Gastrocnemius medialis (tissue), 4 donors: ENCODE measurements at regions not wholly inside any gene's neighbourhood (a gene's known extent, or its start where the extent isn't known, plus 50 kb on each side); places are given as distances from the start of the nearest gene placed in this dataset.
"Not testable (repeated sequence)": the region's sequence is repeated elsewhere in the genome, so short reads cannot be mapped to it uniquely, and the experiment has no call there.

Experiments
- ATAC-seq, 2 donors: fragments of 150-250 bp; one replicate each; pipeline ENCODE4 v1.9.1; 2016
- DNase-seq, 2 donors: peaks; one replicate each; pipeline ENCODE4 v3.0.0-alpha.2; 2019
- H3K27ac ChIP-seq, 4 donors: fragments of 200-600 bp; sonication (generic); 1 replicate in 1 of 4; 2 replicates in 3 of 4; pipeline ENCODE4 v1.5.1; 2016 to 2018; ENCODE audit warnings: mild to moderate bottlenecking in 2 of 4, moderate library complexity in 1 of 4
- H3K27me3 ChIP-seq, 3 donors: fragments of 200-600 bp; sonication (generic) in 2 of 3; 1 replicate in 1 of 3; 2 replicates in 2 of 3; pipeline versions ENCODE4 v1.5.1 to v1.6.0; 2016 to 2019; ENCODE audit warnings: mild to moderate bottlenecking in 1 of 3, moderate library complexity in 1 of 3
- H3K36me3 ChIP-seq, 2 donors: fragments of 200-600 bp; sonication (generic) in 1 of 2; one replicate each; pipeline ENCODE4 v1.5.1; 2017 to 2018
- H3K4me1 ChIP-seq, 2 donors: fragments of 200-600 bp; sonication (generic) in 1 of 2; one replicate each; pipeline ENCODE4 v1.5.1; 2016 to 2017; ENCODE audit warnings: mild to moderate bottlenecking in 2 of 2
- H3K4me3 ChIP-seq, 4 donors: fragments of 200-600 bp; sonication (generic) in 3 of 4; 1 replicate in 1 of 4; 2 replicates in 3 of 4; pipeline ENCODE4 v1.5.1; 2016 to 2019; ENCODE audit warnings: mild to moderate bottlenecking in 2 of 4
- H3K9me3 ChIP-seq, 3 donors: fragments of 200-600 bp; sonication (generic) in 2 of 3; 1 replicate in 1 of 3; 2 replicates in 2 of 3; pipeline ENCODE4 v1.5.1; 2016 to 2019
- POLR2A ChIP-seq, 2 donors: fragments of 450-650 bp; IDR thresholded peaks; one replicate each; pipeline ENCODE4 v1.6.1; 2017; ENCODE audit warnings: antibody characterized with exemption in 2 of 2, mild to moderate bottlenecking in 2 of 2, moderate library complexity in 2 of 2
- in situ Hi-C, 4 donors: fragments of 200-750 bp; cut with MboI; loops; one replicate each; pipeline versions ENCODE4 v1.15.0 to v1.8.0; 2017; ENCODE audit warnings: low sequenced_read_pairs in 4 of 4
- intact Hi-C: fragments of 100-400 bp; cut with DNase I; formaldehyde crosslinking; loops from one replicate; pipeline ENCODE4 v1.15.1; 2023; ENCODE audit warnings: low total_unique reads
- TF ChIP-seq, protein P1 (sequence below), 5 experiments: fragments of 450-650 bp in 3 of 5; fragments of 200-600 bp in 2 of 5; sonication (generic) in 2 of 5; IDR thresholded peaks in 4 of 5; conservative IDR thresholded peaks in 1 of 5; 1 replicate in 4 of 5; 2 replicates in 1 of 5; pipeline ENCODE4 v1.5.1; 2016 to 2019; ENCODE audit warnings: antibody characterized with exemption in 5 of 5, mild to moderate bottlenecking in 3 of 5, moderate library complexity in 3 of 5

- ATAC-seq (no peak), DNase-seq (no peak)
- TF ChIP-seq, protein P1, sequence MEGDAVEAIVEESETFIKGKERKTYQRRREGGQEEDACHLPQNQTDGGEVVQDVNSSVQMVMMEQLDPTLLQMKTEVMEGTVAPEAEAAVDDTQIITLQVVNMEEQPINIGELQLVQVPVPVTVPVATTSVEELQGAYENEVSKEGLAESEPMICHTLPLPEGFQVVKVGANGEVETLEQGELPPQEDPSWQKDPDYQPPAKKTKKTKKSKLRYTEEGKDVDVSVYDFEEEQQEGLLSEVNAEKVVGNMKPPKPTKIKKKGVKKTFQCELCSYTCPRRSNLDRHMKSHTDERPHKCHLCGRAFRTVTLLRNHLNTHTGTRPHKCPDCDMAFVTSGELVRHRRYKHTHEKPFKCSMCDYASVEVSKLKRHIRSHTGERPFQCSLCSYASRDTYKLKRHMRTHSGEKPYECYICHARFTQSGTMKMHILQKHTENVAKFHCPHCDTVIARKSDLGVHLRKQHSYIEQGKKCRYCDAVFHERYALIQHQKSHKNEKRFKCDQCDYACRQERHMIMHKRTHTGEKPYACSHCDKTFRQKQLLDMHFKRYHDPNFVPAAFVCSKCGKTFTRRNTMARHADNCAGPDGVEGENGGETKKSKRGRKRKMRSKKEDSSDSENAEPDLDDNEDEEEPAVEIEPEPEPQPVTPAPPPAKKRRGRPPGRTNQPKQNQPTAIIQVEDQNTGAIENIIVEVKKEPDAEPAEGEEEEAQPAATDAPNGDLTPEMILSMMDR (IDR thresholded peaks at IDR 0.05 in 4 of 5, conservative IDR thresholded peaks at IDR 0.05 in 1 of 5): no peak
- TF ChIP-seq POLR2A (IDR thresholded peaks at IDR 0.05): no peak
- no peaks in the 10 kb centered on the region for H3K27me3 ChIP-seq
- H3K4me1 ChIP-seq: no peaks in the 10 kb centered on the region
- H3K9me3 ChIP-seq: no peaks in the 10 kb centered on the region
- no peak overlapping the region for H3K27ac ChIP-seq
- no peak overlapping the region for H3K4me3 ChIP-seq
- intact Hi-C loops (no loop called here), in situ Hi-C loops (no loop called here)
- no peaks in the 10 kb centered on the region for H3K36me3 ChIP-seq
These were observed 453.8 kb downstream of the TMEM121 start for GRCh38 chr14:105980224-105980623.

- H3K4me1 ChIP-seq, H3K9me3 ChIP-seq, H3K36me3 ChIP-seq, H3K4me3 ChIP-seq, DNase-seq, H3K27ac ChIP-seq, H3K27me3 ChIP-seq, in situ Hi-C loops, intact Hi-C loops, ATAC-seq: not testable (repeated sequence)
These were observed 455.3 kb downstream of the TMEM121 start for GRCh38 chr14:105981517-105982302.

DNA sequence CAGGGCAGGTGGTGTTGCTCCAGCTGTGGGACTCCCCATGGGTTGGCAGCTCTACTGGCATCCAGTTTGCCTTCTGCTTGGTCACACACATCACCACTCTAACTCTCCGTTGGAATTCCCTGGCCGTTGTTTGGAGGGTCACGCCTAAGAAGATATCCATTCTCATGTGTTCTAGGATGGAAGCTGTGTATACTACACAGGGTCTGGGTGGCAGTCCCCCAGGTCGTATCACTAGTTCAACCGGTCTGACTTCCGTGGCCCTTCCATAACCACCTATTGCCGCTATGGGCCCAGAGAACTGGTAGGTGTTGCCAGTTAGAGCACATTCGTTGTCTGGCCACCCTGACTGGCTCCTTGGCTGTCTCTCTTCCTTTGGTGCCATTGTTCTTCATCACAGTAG lies 456.3 kb downstream of the TMEM121 start:
- ATAC-seq (no peak), DNase-seq (no peak)
- in situ Hi-C loops (no loop called here), intact Hi-C loops (no loop called here)
- H3K9me3 ChIP-seq: no peaks in the 10 kb centered on the region
- no peak overlapping the region for H3K4me3 ChIP-seq
- H3K27ac ChIP-seq: no peak overlapping the region
- H3K4me1 ChIP-seq: no peaks in the 10 kb centered on the region
- no peak for TF ChIP-seq POLR2A (IDR thresholded peaks at IDR 0.05)
- TF ChIP-seq, protein P1 (IDR thresholded peaks at IDR 0.05 in 4 of 5, conservative IDR thresholded peaks at IDR 0.05 in 1 of 5): no peak
- no peaks in the 10 kb centered on the region for H3K27me3 ChIP-seq
- H3K36me3 ChIP-seq: no peaks in the 10 kb centered on the region

GRCh38 chr14:105986894-105987284 lies 460.5 kb downstream of the TMEM121 start:
- H3K4me3 ChIP-seq: no peak overlapping the region
- no peak overlapping the region for H3K27ac ChIP-seq
- no peak for ATAC-seq
- intact Hi-C loops: no loop called here
- in situ Hi-C loops: no loop called here
- no peaks in the 10 kb centered on the region for H3K36me3 ChIP-seq
- no peak for TF ChIP-seq POLR2A (IDR thresholded peaks at IDR 0.05)
- TF ChIP-seq, protein P1 (IDR thresholded peaks at IDR 0.05 in 4 of 5, conservative IDR thresholded peaks at IDR 0.05 in 1 of 5): no peak
- no peaks in the 10 kb centered on the region for H3K9me3 ChIP-seq
- no peaks in the 10 kb centered on the region for H3K27me3 ChIP-seq
- no peak for DNase-seq
- H3K4me1 ChIP-seq: no peaks in the 10 kb centered on the region

DNA sequence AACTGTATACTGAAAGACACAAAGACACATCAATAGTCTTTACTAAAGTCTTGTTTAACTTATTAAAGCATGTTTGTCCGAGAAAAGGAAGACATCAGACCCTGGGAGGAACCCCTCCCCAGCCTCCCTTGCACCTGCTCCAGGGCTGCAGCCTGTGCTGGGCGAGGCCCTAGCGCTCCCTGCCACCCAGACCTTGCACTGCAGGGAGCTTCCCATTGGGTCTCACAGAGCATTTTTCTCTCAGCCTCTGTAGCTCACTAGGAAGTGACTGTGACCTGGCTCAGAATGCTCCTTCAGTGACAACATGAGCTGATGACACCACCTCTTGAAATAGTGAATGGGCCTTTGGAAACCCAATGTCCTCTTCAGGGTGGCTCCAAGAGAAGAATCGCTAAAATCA lies 461.2 kb downstream of the TMEM121 start:
- no peak for DNase-seq
- in situ Hi-C loops (no loop called here), intact Hi-C loops (no loop called here)
- no peak for TF ChIP-seq POLR2A (IDR thresholded peaks at IDR 0.05)
- TF ChIP-seq, protein P1 (IDR thresholded peaks at IDR 0.05 in 4 of 5, conservative IDR thresholded peaks at IDR 0.05 in 1 of 5): no peak
- H3K4me1 ChIP-seq: no peaks in the 10 kb centered on the region
- no peak overlapping the region for H3K4me3 ChIP-seq
- H3K27me3 ChIP-seq: no peaks in the 10 kb centered on the region
- H3K27ac ChIP-seq: no peak overlapping the region
- H3K36me3 ChIP-seq: no peaks in the 10 kb centered on the region
- no peaks in the 10 kb centered on the region for H3K9me3 ChIP-seq
- no peak for ATAC-seq
